Ascending aorta (tissue), 2 donors: ENCODE measurements at regions not wholly inside any gene's neighbourhood (a gene's known extent, or its start where the extent isn't known, plus 50 kb on each side); places are given as distances from the start of the nearest gene placed in this dataset.

Source experiments
- DNase-seq, 2 donors: peaks; one replicate each; pipeline ENCODE4 v3.0.0-alpha.2; 2019; ENCODE audit warnings: low spot score in 2 of 2
- H3K27ac ChIP-seq, 2 donors: fragments of 200-600 bp; sonication (generic); one replicate each; pipeline ENCODE4 v1.5.1; 2016 to 2017; ENCODE audit warnings: mild to moderate bottlenecking in 1 of 2
- H3K27me3 ChIP-seq: fragments of 200-600 bp; sonication (generic); one replicate; pipeline ENCODE4 v1.5.1; 2017
- H3K36me3 ChIP-seq, 2 donors: fragments of 200-600 bp; sonication (generic); one replicate each; pipeline ENCODE4 v1.5.1; 2016
- H3K4me1 ChIP-seq, 2 donors: fragments of 200-600 bp; sonication (generic); one replicate each; pipeline ENCODE4 v1.5.1; 2016 to 2017; ENCODE audit warnings: mild to moderate bottlenecking in 1 of 2
- H3K4me3 ChIP-seq, 2 donors: fragments of 200-600 bp; sonication (generic); one replicate each; pipeline ENCODE4 v1.5.1; 2016 to 2017; ENCODE audit warnings: mild to moderate bottlenecking in 1 of 2
- H3K9me3 ChIP-seq, 2 donors: fragments of 200-600 bp; sonication (generic); one replicate each; pipeline ENCODE4 v1.5.1; 2016
- CTCF ChIP-seq, 3 experiments: fragments of 200-600 bp in 2 of 3; fragments of 450-650 bp in 1 of 3; sonication (generic) in 2 of 3; IDR thresholded peaks; one replicate each; pipeline ENCODE4 v1.5.1; 2016 to 2019; ENCODE audit warnings: antibody characterized with exemption in 3 of 3, mild to moderate bottlenecking in 1 of 3, moderate library complexity in 1 of 3
- intact Hi-C: fragments of 100-400 bp; cut with DNase I; formaldehyde crosslinking; loops from one replicate; pipeline ENCODE4 v1.15.1; 2023

GRCh38 chr11:41955635-41956400 is 496.4 kb upstream of the LRRC4C start:
- no peak for DNase-seq
- intact Hi-C loops = no loop called here

DNA sequence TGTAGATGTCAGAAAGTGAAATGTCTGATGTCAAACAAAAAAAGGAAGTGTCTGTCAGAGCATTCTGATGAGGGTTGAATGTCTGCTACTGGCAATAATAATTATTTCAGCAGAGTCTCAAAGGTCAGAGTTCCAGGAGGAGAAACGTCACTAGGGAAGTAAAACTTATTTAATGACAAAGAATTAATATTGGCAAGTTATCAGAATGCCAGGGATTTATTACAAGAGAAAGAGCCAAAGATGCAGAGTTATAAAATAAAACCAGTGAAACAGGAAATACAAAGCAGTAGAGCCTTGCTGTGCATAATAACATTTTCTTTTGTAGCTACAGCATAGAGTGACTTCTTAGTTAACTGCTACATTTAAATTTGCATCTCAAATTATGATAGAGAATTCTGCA is 504.0 kb upstream of the LRRC4C start:
- Histone ChIP-seq H3K36me3 (no peaks in the 10 kb centered on the region), H3K27me3 (no peaks in the 10 kb centered on the region), H3K4me3 (no peak overlapping the region), H3K27ac (no peak overlapping the region), H3K4me1 (no peaks in the 10 kb centered on the region), H3K9me3 (no peaks in the 10 kb centered on the region)
- intact Hi-C loops = no loop called here
- no peak for DNase-seq
- TF ChIP-seq CTCF (IDR thresholded peaks at IDR 0.05) = no peak

More at GRCh38 chr11:41955635-41956400, 496.4 kb upstream of the LRRC4C start:
- TF ChIP-seq CTCF (IDR thresholded peaks at IDR 0.05) = no peak
- H3K4me1 ChIP-seq = no peaks in the 10 kb centered on the region
- H3K27ac ChIP-seq = no peak overlapping the region
- H3K9me3 ChIP-seq = no peaks in the 10 kb centered on the region
- no peak overlapping the region for H3K4me3 ChIP-seq
- no peaks in the 10 kb centered on the region for H3K27me3 ChIP-seq
- H3K36me3 ChIP-seq = no peaks in the 10 kb centered on the region

DNA sequence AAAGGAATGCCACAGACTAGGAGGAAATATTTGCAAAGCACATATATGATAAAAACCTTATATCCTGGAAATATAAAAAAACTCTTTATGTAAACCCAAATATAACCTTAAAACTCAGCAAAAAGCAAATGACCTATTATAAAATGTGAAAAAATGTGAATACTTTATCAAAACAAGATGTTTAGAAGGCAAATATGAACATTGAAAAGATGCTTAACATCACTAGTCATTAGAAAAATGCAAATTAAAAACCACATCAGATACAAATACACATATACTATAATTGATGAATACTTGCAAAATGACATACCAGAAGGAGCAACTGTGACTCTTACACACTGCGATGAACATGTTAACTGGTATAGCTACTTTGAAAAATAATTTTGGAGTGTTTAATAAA is 511.2 kb upstream of the LRRC4C start:
- H3K27me3 ChIP-seq = no peaks in the 10 kb centered on the region
- TF ChIP-seq CTCF (IDR thresholded peaks at IDR 0.05) = no peak
- intact Hi-C loops = no loop called here
- DNase-seq = no peak
- no peaks in the 10 kb centered on the region for H3K4me1 ChIP-seq
- no peaks in the 10 kb centered on the region for H3K9me3 ChIP-seq
- no peak overlapping the region for H3K4me3 ChIP-seq
- no peak overlapping the region for H3K27ac ChIP-seq
- no peaks in the 10 kb centered on the region for H3K36me3 ChIP-seq

DNA sequence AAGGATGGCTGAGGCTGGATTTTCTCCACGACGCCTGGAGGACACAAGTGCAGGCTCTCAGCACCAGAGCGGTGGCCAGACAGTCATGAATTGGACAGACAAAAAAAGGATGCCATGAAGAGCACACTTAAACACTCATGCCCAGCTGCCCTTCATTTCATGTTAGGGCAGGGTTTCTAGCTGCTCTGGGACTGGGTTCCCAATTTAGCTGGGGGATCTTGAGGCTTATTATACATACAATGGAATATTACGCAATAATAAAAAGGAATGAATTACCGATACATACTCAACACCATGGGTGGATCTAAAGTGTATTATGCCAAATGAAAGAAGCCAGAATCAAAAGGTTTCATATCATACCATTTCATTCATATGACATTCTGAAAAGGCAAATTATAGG is 512.1 kb upstream of the LRRC4C start:
- Histone ChIP-seq H3K27me3 (no peaks in the 10 kb centered on the region), H3K36me3 (no peaks in the 10 kb centered on the region), H3K4me3 (no peak overlapping the region), H3K27ac (no peak overlapping the region), H3K9me3 (no peaks in the 10 kb centered on the region), H3K4me1 (no peaks in the 10 kb centered on the region)
- intact Hi-C loops = no loop called here
- no peak for TF ChIP-seq CTCF (IDR thresholded peaks at IDR 0.05)
- no peak for DNase-seq

DNA sequence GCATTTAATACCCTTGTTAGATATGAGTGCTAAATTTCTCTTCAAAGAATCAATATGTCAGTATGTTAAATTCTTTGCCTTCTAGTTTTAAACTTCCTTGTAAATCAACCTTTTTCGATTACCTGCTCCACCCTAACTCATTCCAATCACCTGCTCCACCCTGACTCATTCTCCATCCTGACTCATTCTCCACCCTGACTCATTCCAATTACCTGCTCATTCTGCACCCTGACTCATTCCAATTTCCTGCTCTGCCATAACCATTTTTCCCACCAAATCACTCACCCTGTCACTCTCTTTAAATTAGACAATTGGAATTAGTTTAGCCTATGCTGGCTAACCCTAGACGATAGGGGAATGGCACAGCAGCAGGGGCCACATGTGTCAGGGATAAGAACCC is 519.5 kb upstream of the LRRC4C start:
- intact Hi-C loops = no loop called here
- H3K4me3 ChIP-seq = no peak overlapping the region
- H3K9me3 ChIP-seq = no peaks in the 10 kb centered on the region
- H3K27me3 ChIP-seq = no peaks in the 10 kb centered on the region
- DNase-seq = no peak
- TF ChIP-seq CTCF (IDR thresholded peaks at IDR 0.05) = no peak
- H3K4me1 ChIP-seq = no peaks in the 10 kb centered on the region
- no peak overlapping the region for H3K27ac ChIP-seq
- no peaks in the 10 kb centered on the region for H3K36me3 ChIP-seq

DNA sequence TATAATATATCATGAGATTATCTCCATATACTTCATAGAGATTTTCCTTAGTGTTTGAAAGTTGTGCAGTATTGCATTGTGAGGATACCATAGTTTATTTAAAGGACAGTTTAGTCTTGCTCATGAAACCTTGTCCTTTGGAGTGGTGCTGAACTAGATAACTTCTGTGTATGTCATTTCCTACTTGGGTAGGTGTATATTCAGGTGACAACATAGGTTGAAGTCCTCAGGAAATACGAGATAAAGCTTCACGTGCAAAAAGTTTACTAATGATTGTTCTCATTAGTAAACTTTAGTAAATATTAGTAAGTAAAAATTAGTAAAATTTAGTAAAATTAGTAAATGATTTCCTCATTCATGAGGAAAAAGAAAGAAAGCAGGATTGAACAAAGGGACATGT is 521.3 kb upstream of the LRRC4C start:
- Histone ChIP-seq H3K9me3 (no peaks in the 10 kb centered on the region), H3K4me1 (no peaks in the 10 kb centered on the region), H3K36me3 (no peaks in the 10 kb centered on the region), H3K27ac (no peak overlapping the region), H3K27me3 (no peaks in the 10 kb centered on the region), H3K4me3 (no peak overlapping the region)
- no peak for TF ChIP-seq CTCF (IDR thresholded peaks at IDR 0.05)
- intact Hi-C loops = no loop called here
- DNase-seq = no peak
